HepG2 (cell line): ENCODE measurements at regions not wholly inside any gene's neighbourhood (a gene's known extent, or its start where the extent isn't known, plus 50 kb on each side); places are given as distances from the start of the nearest gene placed in this dataset.

Experiments
- ATAC-seq: fragments of 200-7000 bp; cut with Tn5 transposase; 3 replicates; pipeline ENCODE4 v1.9.1; 2020; ENCODE audit warnings: mild to moderate bottlenecking, moderate library complexity
- BruUV-seq: library from RNA; stranded (reverse); fragments of 400-500 nt; replicated peaks from 2 replicates; lab custom pipeline; 2021; lab: Mats Ljungman, UMichigan
- CTCF ChIA-PET: fragments of 300-600 bp; formaldehyde crosslinking; extraction: SDS; loops from one replicate; lab custom pipeline; 2021; ENCODE audit warnings: low total read pairs, inconsistent platforms, low intra/inter-chr PET ratio; lab: Yijun Ruan, JAX
- POLR2A ChIA-PET: fragments of 350-600 bp; sonication (Branson Sonifier 250); formaldehyde crosslinking; loops from one replicate; lab custom pipeline; 2020; ENCODE audit warnings: antibody characterized with exemption, inconsistent platforms; lab: Yijun Ruan, JAX
- DNase-seq: peaks from one replicate; pipeline ENCODE4 v3.0.0-alpha.2; 2015; ENCODE audit warnings: low spot score
- FAIRE-seq: peaks from 3 replicates; lab custom pipeline; 2011; peaks lifted over from hg19 to GRCh38; lab: Jason Lieb, UNC
- H2AFZ ChIP-seq: one replicate; pipeline ENCODE4 v1.6.1; 2011; ENCODE audit warnings: low read length, inconsistent platforms
- H3K27ac ChIP-seq: fragments of 300-600 bp; 3 replicates; pipeline ENCODE4 v1.8.0; 2011; ENCODE audit warnings: mixed run types, mild to moderate bottlenecking, mixed read lengths, low read length, inconsistent platforms; ENCODE audit not compliant: insufficient read depth; ENCODE audit errors: extremely low read length
- H3K27me3 ChIP-seq, 2 experiments: fragments of 200-600 bp in 1 of 2; 2 replicates in 1 of 2; 3 replicates in 1 of 2; pipeline versions ENCODE4 v1.6.0 to v1.8.0; 2011; ENCODE audit warnings: low read length in 2 of 2, mild to moderate bottlenecking in 2 of 2, moderate library complexity in 2 of 2, inconsistent platforms in 1 of 2; ENCODE audit not compliant: insufficient read depth in 2 of 2, control insufficient read depth in 1 of 2
- H3K36me3 ChIP-seq, 2 experiments: fragments of 200-600 bp in 1 of 2; replicated peaks in 1 of 2; 2 replicates in 1 of 2; 3 replicates in 1 of 2; pipeline versions ENCODE4 v1.5.1 to v1.8.0; 2011; ENCODE audit warnings: low read length in 2 of 2, inconsistent platforms in 1 of 2; ENCODE audit not compliant: insufficient read depth in 2 of 2, control insufficient read depth in 1 of 2
- H3K4me1 ChIP-seq: 2 replicates; pipeline ENCODE4 v1.5.1; 2012; ENCODE audit warnings: low read length, inconsistent platforms; ENCODE audit not compliant: insufficient read depth
- H3K4me2 ChIP-seq: 2 replicates; pipeline ENCODE4 v1.6.0; 2011; ENCODE audit warnings: low read depth, low read length, inconsistent platforms
- H3K4me3 ChIP-seq, 3 experiments: fragments of 200-600 bp in 1 of 3; sonication (generic), shearing (Covaris generic) in 1 of 3; replicated peaks in 1 of 3; 2 replicates each; pipeline ENCODE4 v1.5.1; 2011 to 2016; ENCODE audit warnings: low read length in 3 of 3, inconsistent platforms in 2 of 3, low read depth in 2 of 3, mild to moderate bottlenecking in 2 of 3, control low read depth in 1 of 3, mixed read lengths in 1 of 3; ENCODE audit not compliant: insufficient read depth in 1 of 3
- H3K79me2 ChIP-seq: one replicate; pipeline ENCODE4 v1.6.1; 2011; ENCODE audit warnings: low read length, inconsistent platforms; ENCODE audit not compliant: insufficient read depth
- H3K9ac ChIP-seq: 2 replicates; pipeline ENCODE4 v1.6.0; 2011; ENCODE audit warnings: mild to moderate bottlenecking, low read depth, low read length, inconsistent platforms; ENCODE audit not compliant: insufficient read depth
- H3K9me3 ChIP-seq: 2 replicates; pipeline ENCODE4 v1.5.1; 2012; ENCODE audit warnings: mild to moderate bottlenecking, low read length
- H4K20me1 ChIP-seq: 2 replicates; pipeline ENCODE4 v1.6.0; 2011; ENCODE audit warnings: inconsistent platforms, mild to moderate bottlenecking, low read length, moderate library complexity; ENCODE audit not compliant: insufficient read depth
- AKAP8 ChIP-seq: sonication (generic); formaldehyde crosslinking; IDR thresholded peaks from 2 replicates; pipeline ENCODE4 v1.5.1; 2020; ENCODE audit warnings: mild to moderate bottlenecking, missing genetic modification reagents
- BORCS8-MEF2B ChIP-seq: sonication (generic); formaldehyde crosslinking; IDR thresholded peaks from 2 replicates; pipeline ENCODE4 v1.8.0; 2022; ENCODE audit warnings: mild to moderate bottlenecking, missing genetic modification reagents
- MTA3 ChIP-seq: sonication (generic); formaldehyde crosslinking; IDR thresholded peaks from 2 replicates; pipeline ENCODE4 v1.4.0; 2020; ENCODE audit warnings: missing genetic modification reagents
- MTF1 ChIP-seq: sonication (generic); formaldehyde crosslinking; IDR thresholded peaks from 2 replicates; pipeline ENCODE4 v1.5.0; 2020; ENCODE audit warnings: missing genetic modification reagents
- PITX1 ChIP-seq: sonication (generic); formaldehyde crosslinking; IDR thresholded peaks from 2 replicates; pipeline ENCODE4 v1.5.1; 2020; ENCODE audit warnings: mild to moderate bottlenecking, missing genetic modification reagents
- TGIF2 ChIP-seq: IDR thresholded peaks from 2 replicates; pipeline ENCODE4 v1.6.1; 2016; ENCODE audit warnings: control low read depth, missing compliant biosample characterization
- YY1 ChIP-seq: IDR thresholded peaks from 2 replicates; pipeline ENCODE4 v1.6.1; 2011; ENCODE audit warnings: low read length, low read depth, moderate library complexity, mild to moderate bottlenecking; ENCODE audit not compliant: insufficient read depth, insufficient replicate concordance
- ZNF180 ChIP-seq: sonication (generic); formaldehyde crosslinking; IDR thresholded peaks from 2 replicates; pipeline ENCODE4 v1.4.0; 2020; ENCODE audit warnings: low read depth, missing genetic modification reagents, borderline replicate concordance
- WGBS: methylation state at CpG from one replicate; pipeline ENCODE4 v1.1.6; 2017; ENCODE audit warnings: low lambda C conversion rate; 5-methylcytosine and 5-hydroxymethylcytosine counted together
- in situ Hi-C: cut with HindIII; loops from 2 replicates; pipeline ENCODE4 v1.10.0; 2017; ENCODE audit warnings: low pct_unique_long_range_greater_than_20kb; ENCODE audit not compliant: extremely low pct_ligation_motif_present
- intact Hi-C: fragments of 100-400 bp; cut with micrococcal nuclease; formaldehyde crosslinking; loops from one replicate; pipeline ENCODE4 v1.10.0; 2022; ENCODE audit not compliant: unreplicated experiment
- TF ChIP-seq, protein P1 (sequence below): sonication (generic); formaldehyde crosslinking; IDR thresholded peaks from 2 replicates; pipeline ENCODE4 v1.8.0; 2022; ENCODE audit warnings: missing genetic modification reagents, mild to moderate bottlenecking, inconsistent platforms, borderline replicate concordance

DNA sequence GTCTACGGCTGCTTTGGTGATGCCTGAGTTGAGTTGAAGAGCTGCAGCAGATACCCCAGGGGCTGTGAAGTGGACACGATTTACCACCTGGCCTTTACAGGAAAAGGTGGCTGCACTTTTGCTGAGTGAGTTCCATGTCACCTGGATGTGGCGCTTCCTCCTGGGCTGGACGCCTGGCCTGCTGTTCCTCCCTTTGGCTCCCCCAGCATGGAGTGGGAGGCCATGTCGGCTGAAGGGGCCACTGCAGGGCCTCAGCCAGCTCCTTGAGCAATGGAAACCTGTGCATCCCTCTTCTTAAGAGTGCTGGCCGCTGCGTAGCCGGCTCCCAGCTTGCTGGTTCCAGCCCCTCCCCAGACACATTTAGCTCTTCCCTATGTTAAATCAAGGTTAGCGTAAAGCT, 221.0 kb downstream of the GLRX3 start:
- peaks cover 0 to 4% of the 10 kb centered on the region in 2 experiments; a peak in 1 of 5 replicates for H3K27me3 ChIP-seq
- in situ Hi-C loops, result no loop called here
- POLR2A ChIA-PET, result no interaction called here
- BruUV-seq, result no TSS peak
- no peaks in the 10 kb centered on the region for H3K79me2 ChIP-seq
- no peaks in the 10 kb centered on the region for H3K9me3 ChIP-seq
- TF ChIP-seq ZNF180 (CRISPR knock-in tag) (no peak), MTA3 (CRISPR knock-in tag) (no peak), YY1 (no peak), TGIF2 (CRISPR knock-in tag) (no peak), BORCS8-MEF2B (CRISPR knock-in tag) (no peak), AKAP8 (no peak), PITX1 (CRISPR knock-in tag) (no peak)
- TF ChIP-seq, protein P1, sequence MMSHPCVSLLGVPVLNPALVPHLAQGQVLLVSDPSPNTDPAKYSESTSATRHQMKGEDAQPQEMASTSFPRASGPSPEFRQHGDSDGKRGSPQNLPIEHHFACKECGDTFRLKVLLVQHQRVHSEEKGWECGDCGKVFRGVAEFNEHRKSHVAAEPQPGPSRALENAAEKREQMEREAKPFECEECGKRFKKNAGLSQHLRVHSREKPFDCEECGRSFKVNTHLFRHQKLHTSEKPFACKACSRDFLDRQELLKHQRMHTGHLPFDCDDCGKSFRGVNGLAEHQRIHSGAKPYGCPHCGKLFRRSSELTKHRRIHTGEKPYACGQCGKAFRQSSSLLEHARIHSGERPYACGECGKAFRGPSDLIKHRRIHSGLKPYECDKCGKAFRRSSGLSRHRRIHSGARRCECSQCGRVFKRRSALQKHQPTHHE (CRISPR knock-in tag), result no peak
- DNase-seq (no peak), ATAC-seq (no peak), FAIRE-seq (no peak)
- no peak overlapping the region for H3K4me3 ChIP-seq
- no peak overlapping the region for H2AFZ ChIP-seq
- no peaks in the 10 kb centered on the region for H3K4me1 ChIP-seq
- no peaks in the 10 kb centered on the region for H4K20me1 ChIP-seq
- H3K4me2 ChIP-seq, result no peak overlapping the region
- no peaks in the 10 kb centered on the region for H3K36me3 ChIP-seq
- CTCF ChIA-PET, result no interaction called here
- H3K9ac ChIP-seq, result no peak overlapping the region
- 47% methylated on average over 7 of the region's 9 CpGs for WGBS
- intact Hi-C loops, result no loop called here
- H3K27ac ChIP-seq, result no peak overlapping the region

DNA sequence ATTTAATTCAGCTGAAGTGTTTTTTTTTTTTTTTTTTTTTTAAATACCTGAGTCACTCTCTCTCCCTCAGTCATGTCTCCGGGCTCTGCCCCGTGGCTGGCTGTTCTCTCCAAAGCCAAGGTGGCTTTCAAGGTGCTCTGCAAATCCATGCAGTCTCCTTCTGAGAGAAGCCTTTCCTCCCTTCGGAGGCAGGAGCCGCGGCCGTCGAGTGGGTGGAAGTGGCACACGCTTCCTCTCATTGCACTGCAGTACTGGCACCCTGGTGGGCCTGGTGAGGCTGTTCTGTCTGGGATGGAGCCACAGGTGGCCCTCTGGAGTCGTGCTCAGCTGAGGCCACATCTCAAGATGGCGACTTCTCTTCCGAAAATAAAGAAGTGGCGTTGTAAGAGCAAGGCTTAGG, 221.8 kb downstream of the GLRX3 start:
- WGBS, result 32% methylated on average over 12 of the region's 12 CpGs
- no peaks in the 10 kb centered on the region for H3K79me2 ChIP-seq
- H3K9ac ChIP-seq, result no peak overlapping the region
- no peak for FAIRE-seq
- no peaks in the 10 kb centered on the region for H4K20me1 ChIP-seq
- H3K4me3 ChIP-seq, result no peak overlapping the region
- no peak for ATAC-seq
- no peaks in the 10 kb centered on the region for H3K4me1 ChIP-seq
- no peaks in the 10 kb centered on the region for H3K36me3 ChIP-seq
- TF ChIP-seq MTF1 (CRISPR knock-in tag), result no peak
- peaks cover 0 to 4% of the 10 kb centered on the region in 2 experiments; a peak in 1 of 5 replicates for H3K27me3 ChIP-seq
- ChIA-PET POLR2A (no interaction called here), CTCF (no interaction called here)
- intact Hi-C loops (no loop called here), in situ Hi-C loops (no loop called here)
- BruUV-seq, result no TSS peak
- DNase-seq, result no peak
- no peak overlapping the region for H2AFZ ChIP-seq
- H3K9me3 ChIP-seq, result no peaks in the 10 kb centered on the region
- no peak overlapping the region for H3K27ac ChIP-seq
- no peak overlapping the region for H3K4me2 ChIP-seq
